ENCODE measurements at regions not wholly inside any gene's neighbourhood (a gene's known extent, or its start where the extent isn't known, plus 50 kb on each side); places are given as distances from the start of the nearest gene placed in this dataset.

DNA sequence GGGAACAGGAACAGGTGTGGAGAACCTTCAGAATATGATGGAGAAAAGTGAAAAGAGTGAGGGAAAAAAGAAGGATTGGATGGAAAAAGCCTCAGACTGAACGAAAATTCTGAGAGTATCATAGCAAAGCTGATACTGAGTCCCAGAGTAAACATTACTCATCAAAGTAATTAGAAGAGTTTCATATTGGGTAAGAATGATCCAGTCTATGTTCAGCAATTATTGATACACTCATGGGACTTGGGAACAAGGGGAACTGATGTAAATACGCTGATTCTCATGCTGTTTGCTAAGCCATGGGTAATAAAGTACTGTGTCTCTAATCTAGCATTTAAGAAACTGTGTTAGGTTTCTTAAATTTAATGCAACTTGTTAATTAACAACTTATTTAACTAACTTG lies 219.9 kb upstream of the NOL4 start:
- DNase-seq (ENCODE audit: low spot score), result no peak
- in situ Hi-C loops (cut with MboI; ENCODE audit: low sequenced_read_pairs, unreplicated experiment), result no loop called here
- TF ChIP-seq, protein P1, sequence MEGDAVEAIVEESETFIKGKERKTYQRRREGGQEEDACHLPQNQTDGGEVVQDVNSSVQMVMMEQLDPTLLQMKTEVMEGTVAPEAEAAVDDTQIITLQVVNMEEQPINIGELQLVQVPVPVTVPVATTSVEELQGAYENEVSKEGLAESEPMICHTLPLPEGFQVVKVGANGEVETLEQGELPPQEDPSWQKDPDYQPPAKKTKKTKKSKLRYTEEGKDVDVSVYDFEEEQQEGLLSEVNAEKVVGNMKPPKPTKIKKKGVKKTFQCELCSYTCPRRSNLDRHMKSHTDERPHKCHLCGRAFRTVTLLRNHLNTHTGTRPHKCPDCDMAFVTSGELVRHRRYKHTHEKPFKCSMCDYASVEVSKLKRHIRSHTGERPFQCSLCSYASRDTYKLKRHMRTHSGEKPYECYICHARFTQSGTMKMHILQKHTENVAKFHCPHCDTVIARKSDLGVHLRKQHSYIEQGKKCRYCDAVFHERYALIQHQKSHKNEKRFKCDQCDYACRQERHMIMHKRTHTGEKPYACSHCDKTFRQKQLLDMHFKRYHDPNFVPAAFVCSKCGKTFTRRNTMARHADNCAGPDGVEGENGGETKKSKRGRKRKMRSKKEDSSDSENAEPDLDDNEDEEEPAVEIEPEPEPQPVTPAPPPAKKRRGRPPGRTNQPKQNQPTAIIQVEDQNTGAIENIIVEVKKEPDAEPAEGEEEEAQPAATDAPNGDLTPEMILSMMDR (IDR thresholded peaks at IDR 0.05; ENCODE audit: borderline replicate concordance, control extremely low read depth, extremely low read depth, insufficient read depth, missing control alignments), result no peak

DNA sequence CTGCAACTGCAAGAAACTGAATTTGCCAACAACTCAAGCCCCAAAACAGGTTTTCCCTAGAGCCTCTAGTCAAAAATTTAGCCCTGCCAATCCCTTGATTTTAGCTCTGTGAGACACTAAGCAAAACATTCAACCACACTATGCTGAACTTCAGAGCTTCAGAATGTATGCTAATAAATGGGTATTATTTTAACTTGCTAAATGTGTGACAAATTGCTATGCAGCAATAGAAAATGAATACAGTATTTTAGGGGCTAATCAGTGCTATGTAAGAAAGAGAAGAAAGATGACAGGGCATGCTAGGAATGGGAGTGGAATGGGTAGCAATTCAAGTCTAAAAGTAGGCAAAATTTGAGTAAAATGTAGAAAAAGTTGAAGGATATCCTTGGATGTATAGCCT lies 223.9 kb upstream of the NOL4 start:
- in situ Hi-C loops (cut with MboI; ENCODE audit: low sequenced_read_pairs, unreplicated experiment), result no loop called here
- TF ChIP-seq, protein P1 (IDR thresholded peaks at IDR 0.05; ENCODE audit: borderline replicate concordance, control extremely low read depth, extremely low read depth, insufficient read depth, missing control alignments), result no peak

DNA sequence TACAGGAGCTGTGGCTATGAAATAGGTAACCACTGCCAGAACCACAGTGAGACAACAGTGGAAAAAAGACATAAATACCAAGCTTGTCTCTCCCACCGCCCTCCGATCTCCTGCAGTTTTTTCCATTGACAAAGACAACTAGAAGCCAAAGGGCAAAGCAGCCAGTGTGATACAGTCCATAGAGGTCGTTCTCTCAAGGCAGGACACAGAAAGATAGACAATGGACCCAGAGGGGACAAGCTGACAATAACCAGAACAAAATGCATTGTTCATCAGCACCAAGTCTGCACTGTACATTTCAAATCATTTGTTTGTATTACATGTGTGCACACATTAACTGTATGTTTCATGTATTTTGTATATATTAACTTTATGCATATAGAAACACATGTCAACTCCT lies 233.0 kb upstream of the NOL4 start:
- TF ChIP-seq, protein P1 (IDR thresholded peaks at IDR 0.05; ENCODE audit: borderline replicate concordance, control extremely low read depth, extremely low read depth, insufficient read depth, missing control alignments), result no peak
- in situ Hi-C loops (cut with MboI; ENCODE audit: low sequenced_read_pairs, unreplicated experiment), result no loop called here
- no peak for DNase-seq (ENCODE audit: low spot score)

More for the DNA sequence above, 223.9 kb upstream of the NOL4 start:
- no peak for DNase-seq (ENCODE audit: low spot score)

DNA sequence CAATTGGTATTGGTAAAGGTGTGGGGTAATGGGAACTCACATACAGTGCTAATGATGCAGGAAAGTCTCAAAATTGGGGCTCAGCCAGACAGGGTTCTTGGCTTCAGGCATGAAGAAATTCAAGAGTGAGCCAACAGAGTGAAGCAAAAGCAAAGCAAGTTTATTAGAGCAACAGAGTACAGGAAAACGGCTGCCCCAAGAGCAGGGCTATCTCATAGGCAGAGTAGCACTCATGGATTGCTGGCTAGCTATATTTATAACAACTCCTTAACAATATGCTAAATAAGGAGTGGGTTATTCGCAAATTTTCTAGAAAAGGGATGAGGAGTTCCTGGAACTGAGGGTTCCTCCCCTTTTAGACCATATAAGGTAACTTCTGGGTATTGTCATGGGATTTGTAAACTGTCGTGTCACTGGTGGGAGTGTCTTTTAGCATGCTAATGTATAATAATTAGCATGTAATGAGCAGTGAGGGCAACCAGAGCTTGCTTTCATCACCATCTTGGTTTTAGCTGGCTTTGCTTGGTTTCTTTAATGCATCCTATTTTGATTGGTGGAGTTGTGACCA lies 233.8 kb upstream of the NOL4 start:
- in situ Hi-C loops (cut with MboI; ENCODE audit: low sequenced_read_pairs, unreplicated experiment), result no loop called here
- no peak for DNase-seq (ENCODE audit: low spot score)
- TF ChIP-seq, protein P1 (IDR thresholded peaks at IDR 0.05; ENCODE audit: borderline replicate concordance, control extremely low read depth, extremely low read depth, insufficient read depth, missing control alignments), result no peak

DNA sequence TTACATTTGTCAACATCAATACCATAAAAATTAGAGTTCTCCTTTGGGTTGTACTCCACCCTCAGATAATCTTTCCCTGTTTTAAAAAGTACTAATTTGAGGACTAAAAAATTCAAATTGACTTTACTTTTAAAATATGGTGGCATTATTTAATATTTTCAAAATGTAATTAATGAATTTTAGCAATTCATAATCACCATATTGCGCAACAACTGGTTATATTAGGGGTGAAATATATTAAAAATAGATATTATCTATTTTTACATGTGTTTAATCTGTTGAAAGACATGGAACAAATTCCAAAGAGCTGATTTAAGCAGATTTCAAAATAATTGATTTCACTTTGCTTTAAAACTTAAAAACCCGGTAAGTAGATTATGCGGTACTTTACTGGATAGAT lies 236.6 kb upstream of the NOL4 start:
- in situ Hi-C loops (cut with MboI; ENCODE audit: low sequenced_read_pairs, unreplicated experiment), result no loop called here
- DNase-seq (ENCODE audit: low spot score), result no peak
- TF ChIP-seq, protein P1 (IDR thresholded peaks at IDR 0.05; ENCODE audit: borderline replicate concordance, control extremely low read depth, extremely low read depth, insufficient read depth, missing control alignments), result no peak

DNA sequence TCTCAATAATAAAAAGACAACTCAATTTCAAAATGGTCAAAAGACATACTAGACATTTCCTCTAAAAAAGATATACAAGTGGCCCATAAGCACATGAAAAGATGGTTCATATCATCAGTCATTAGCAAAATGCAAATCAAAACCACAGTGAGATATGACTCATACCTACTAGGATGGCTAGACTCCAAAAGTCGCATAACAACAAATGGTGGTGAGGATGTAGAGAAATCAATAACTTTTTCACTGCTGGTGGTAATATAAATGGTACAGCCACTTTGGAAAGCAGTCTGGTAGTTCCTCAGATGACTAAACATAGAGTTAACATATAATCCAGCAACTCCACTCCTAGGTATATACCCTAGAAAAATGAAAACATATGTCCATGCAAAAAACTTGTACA lies 242.3 kb upstream of the NOL4 start:
- in situ Hi-C loops (cut with MboI; ENCODE audit: low sequenced_read_pairs, unreplicated experiment), result no loop called here
- TF ChIP-seq, protein P1 (IDR thresholded peaks at IDR 0.05; ENCODE audit: borderline replicate concordance, control extremely low read depth, extremely low read depth, insufficient read depth, missing control alignments), result no peak
- no peak for DNase-seq (ENCODE audit: low spot score)
